Ramos (cell line): ENCODE measurements at regions not wholly inside any gene's neighbourhood (a gene's known extent, or its start where the extent isn't known, plus 50 kb on each side); places are given as distances from the start of the nearest gene placed in this dataset.

ENCODE experiments used
- in situ Hi-C: fragments of 300-500 bp; cut with MboI; formaldehyde crosslinking; loops from one replicate; pipeline ENCODE4 v1.14.3; 2022; ENCODE audit warnings: low sequenced_read_pairs; ENCODE audit not compliant: unreplicated experiment

GRCh38 chr14:71705460-71705859, 226.8 kb upstream of the RGS6 start:
- in situ Hi-C loops, result no loop called here

GRCh38 chr14:71709076-71709475, 223.2 kb upstream of the RGS6 start:
- in situ Hi-C loops, result no loop called here

- in situ Hi-C loops, result no loop called here
Observed at GRCh38 chr14:71709987-71710386, 222.2 kb upstream of the RGS6 start.

GRCh38 chr14:71711125-71711524, 221.1 kb upstream of the RGS6 start:
- in situ Hi-C loops, result no loop called here

- in situ Hi-C loops, result no loop called here
Observed at GRCh38 chr14:71711619-71712018, 220.6 kb upstream of the RGS6 start.

GRCh38 chr14:71712478-71712877, 219.8 kb upstream of the RGS6 start:
- in situ Hi-C loops, result no loop called here

GRCh38 chr14:71713016-71713415, 219.2 kb upstream of the RGS6 start:
- in situ Hi-C loops, result no loop called here

- in situ Hi-C loops, result no loop called here
Observed at GRCh38 chr14:71713451-71713850, 218.8 kb upstream of the RGS6 start.

- in situ Hi-C loops, result no loop called here
Observed at GRCh38 chr14:71714225-71714624, 218.0 kb upstream of the RGS6 start.

- in situ Hi-C loops, result no loop called here
Observed at GRCh38 chr14:71716041-71716772, 216.0 kb upstream of the RGS6 start.

GRCh38 chr14:71720978-71721624, 211.1 kb upstream of the RGS6 start:
- in situ Hi-C loops, result loop anchor here (10.0 kb wide), 1 partner anchor 396 kb away; the partner anchor contains the start of gene SIPA1L1

- in situ Hi-C loops, result loop anchor here (10.0 kb wide), 1 partner anchor 397 kb away; the partner anchor contains the start of gene SIPA1L1
Observed at GRCh38 chr14:71721791-71722190, 210.4 kb upstream of the RGS6 start.

GRCh38 chr14:71722885-71723284, 209.3 kb upstream of the RGS6 start:
- in situ Hi-C loops, result loop anchor here (10.0 kb wide), 1 partner anchor 398 kb away; the partner anchor contains the start of gene SIPA1L1

- in situ Hi-C loops, result loop anchor here (10.0 kb wide), 1 partner anchor 401 kb away; the partner anchor contains the start of gene SIPA1L1
Observed at GRCh38 chr14:71725922-71726579, 206.2 kb upstream of the RGS6 start.

GRCh38 chr14:71726580-71727021, 205.6 kb upstream of the RGS6 start:
- in situ Hi-C loops, result loop anchor here (10.0 kb wide), 1 partner anchor 402 kb away; the partner anchor contains the start of gene SIPA1L1

GRCh38 chr14:71728386-71728785, 203.8 kb upstream of the RGS6 start:
- in situ Hi-C loops, result loop anchor here (10.0 kb wide), 1 partner anchor 404 kb away; the partner anchor contains the start of gene SIPA1L1

- in situ Hi-C loops, result loop anchor here (10.0 kb wide), 1 partner anchor 405 kb away; the partner anchor contains the start of gene SIPA1L1
Observed at GRCh38 chr14:71729596-71729995, 202.6 kb upstream of the RGS6 start.

GRCh38 chr14:71730471-71730870, 201.8 kb upstream of the RGS6 start:
- in situ Hi-C loops, result no loop called here

GRCh38 chr14:71731096-71731495, 201.1 kb upstream of the RGS6 start:
- in situ Hi-C loops, result no loop called here

GRCh38 chr14:71733210-71733883, 198.9 kb upstream of the RGS6 start:
- in situ Hi-C loops, result no loop called here
